Endothelial cell of umbilical vein (primary cell): ENCODE measurements at regions not wholly inside any gene's neighbourhood (a gene's known extent, or its start where the extent isn't known, plus 50 kb on each side); places are given as distances from the start of the nearest gene placed in this dataset.

ENCODE experiments used
- BruUV-seq: library from RNA; stranded (reverse); fragments of 400-500 nt; replicated peaks from 2 replicates; lab custom pipeline; 2021; lab: Mats Ljungman, UMichigan
- CTCF ChIA-PET: fragments of 300-600, 350-600 bp; sonication (Branson Sonifier 250); formaldehyde crosslinking; loops from one replicate; lab custom pipeline; 2021; ENCODE audit warnings: antibody characterized with exemption, inconsistent platforms; lab: Charles Lee
- POLR2A ChIA-PET: fragments of 300-600, 350-600 bp; sonication (Branson Sonifier 250); formaldehyde crosslinking; loops from one replicate; lab custom pipeline; 2021; ENCODE audit warnings: antibody characterized with exemption, inconsistent platforms; lab: Charles Lee
- DNase-seq: peaks from one replicate; pipeline ENCODE4 v3.0.0-alpha.2; 2011; ENCODE audit warnings: low read depth, low spot score
- FAIRE-seq: peaks from 2 replicates; lab custom pipeline; 2011; peaks lifted over from hg19 to GRCh38; lab: Jason Lieb, UNC
- H2AFZ ChIP-seq: 2 replicates; pipeline ENCODE4 v1.6.0; 2012; ENCODE audit warnings: low read depth, low read length, control low read depth, inconsistent platforms
- H3K27ac ChIP-seq: 2 replicates; pipeline ENCODE4 v1.5.1; 2011; ENCODE audit warnings: low read depth, mild to moderate bottlenecking, control low read depth, low read length, moderate library complexity; ENCODE audit not compliant: insufficient read depth
- H3K27me3 ChIP-seq, 2 experiments: 2 replicates each; pipeline versions ENCODE4 v1.6.0 to v1.6.1; 2011; ENCODE audit warnings: low read length in 2 of 2, mixed read lengths in 1 of 2; ENCODE audit not compliant: control insufficient read depth in 2 of 2, insufficient read depth in 2 of 2
- H3K36me3 ChIP-seq, 2 experiments: 2 replicates in 1 of 2; 3 replicates in 1 of 2; pipeline ENCODE4 v1.5.1; 2011; ENCODE audit warnings: low read length in 2 of 2, mild to moderate bottlenecking in 1 of 2, moderate library complexity in 1 of 2; ENCODE audit not compliant: control insufficient read depth in 2 of 2, insufficient read depth in 2 of 2; ENCODE audit errors: extremely low read depth in 1 of 2
- H3K4me1 ChIP-seq: 3 replicates; pipeline ENCODE4 v1.5.1; 2011; ENCODE audit warnings: mild to moderate bottlenecking, low read length; ENCODE audit not compliant: control insufficient read depth, insufficient read depth; ENCODE audit errors: extremely low read depth
- H3K4me2 ChIP-seq: 2 replicates; pipeline ENCODE4 v1.6.1; 2011; ENCODE audit warnings: low read length, control low read depth, mixed read lengths; ENCODE audit not compliant: insufficient read depth
- H3K4me3 ChIP-seq, 3 experiments: fragments of 200-600 bp in 1 of 3; sonication (generic), shearing (Covaris generic) in 1 of 3; replicated peaks in 1 of 3; 2 replicates each; pipeline ENCODE4 v1.5.1; 2011 to 2016; ENCODE audit warnings: control low read depth in 3 of 3, low read length in 3 of 3, mild to moderate bottlenecking in 2 of 3, inconsistent platforms in 1 of 3, low read depth in 1 of 3, moderate library complexity in 1 of 3; ENCODE audit not compliant: insufficient read depth in 1 of 3
- H3K79me2 ChIP-seq: 2 replicates; pipeline ENCODE4 v1.6.0; 2012; ENCODE audit warnings: low read length, inconsistent platforms; ENCODE audit not compliant: control insufficient read depth, insufficient read depth
- H3K9ac ChIP-seq: replicated peaks from 2 replicates; pipeline ENCODE3; 2011; ENCODE audit warnings: low read length, control low read depth; ENCODE audit not compliant: insufficient read depth; ENCODE audit errors: extremely low read depth
- H3K9me1 ChIP-seq: replicated peaks from 3 replicates; pipeline ENCODE4 v1.6.0; 2011; ENCODE audit warnings: mild to moderate bottlenecking, low read length; ENCODE audit not compliant: control insufficient read depth, insufficient read depth; ENCODE audit errors: extremely low read depth
- H3K9me3 ChIP-seq: replicated peaks from 2 replicates; pipeline ENCODE4 v1.5.1; 2012; ENCODE audit warnings: low read length, inconsistent platforms; ENCODE audit not compliant: control insufficient read depth, insufficient read depth
- H4K20me1 ChIP-seq: replicated peaks from 2 replicates; pipeline ENCODE3; 2011; ENCODE audit warnings: mild to moderate bottlenecking, low read length; ENCODE audit not compliant: control insufficient read depth, insufficient read depth; ENCODE audit errors: extremely low read depth
- CTCF ChIP-seq, 2 donors: IDR thresholded peaks; 1 replicate in 1 of 2; 2 replicates in 1 of 2; pipeline ENCODE4 v1.5.1; 2011; ENCODE audit warnings: low read length in 2 of 2, mild to moderate bottlenecking in 2 of 2, moderate library complexity in 2 of 2, control low read depth in 1 of 2, inconsistent platforms in 1 of 2, low read depth in 1 of 2; ENCODE audit not compliant: insufficient read depth in 1 of 2; ENCODE audit errors: extremely low read depth in 1 of 2
- EZH2 ChIP-seq: IDR thresholded peaks from 2 replicates; pipeline ENCODE4 v1.6.1; 2012; ENCODE audit warnings: borderline replicate concordance, low read depth, mild to moderate bottlenecking, moderate library complexity, low read length, inconsistent platforms; ENCODE audit not compliant: severe bottlenecking
- FOS ChIP-seq: IDR thresholded peaks from 2 replicates; pipeline ENCODE4 v1.6.1; 2011; ENCODE audit warnings: mild to moderate bottlenecking, low read length, moderate library complexity, borderline replicate concordance; ENCODE audit not compliant: insufficient read depth
- GATA2 ChIP-seq: IDR thresholded peaks from 2 replicates; pipeline ENCODE4 v1.7.0; 2011; ENCODE audit warnings: low read depth, mild to moderate bottlenecking, moderate library complexity, mixed read lengths, low read length; ENCODE audit not compliant: insufficient read length, insufficient read depth
- JUN ChIP-seq: IDR thresholded peaks from 2 replicates; pipeline ENCODE4 v1.6.1; 2011; ENCODE audit warnings: borderline replicate concordance, low read depth; ENCODE audit not compliant: insufficient read length, insufficient read depth
- MYC ChIP-seq: IDR thresholded peaks from one replicate; pipeline ENCODE4 v1.6.1; 2011; ENCODE audit warnings: mild to moderate bottlenecking, low read depth, low read length
- POLR2A ChIP-seq: IDR thresholded peaks from 2 replicates; pipeline ENCODE4 v1.6.1; 2012; ENCODE audit warnings: low read depth, mild to moderate bottlenecking, control low read depth, low read length
- POLR2AphosphoS5 ChIP-seq: IDR thresholded peaks from 2 replicates; pipeline ENCODE4 v1.6.1; 2012; ENCODE audit warnings: low read depth, mild to moderate bottlenecking, control low read depth, low read length, moderate library complexity; ENCODE audit not compliant: insufficient read depth
- dilution Hi-C: fragments of 300-500 bp; cut with MboI; formaldehyde crosslinking; loops from one replicate; pipeline ENCODE4 v1.15.0; 2019; ENCODE audit warnings: low sequenced_read_pairs; ENCODE audit not compliant: extremely low pct_ligation_motif_present
- intact Hi-C: fragments of 100-400 bp; cut with micrococcal nuclease; formaldehyde crosslinking; loops from one replicate; pipeline ENCODE4 v1.10.0; 2022
- TF ChIP-seq, protein P1 (sequence below): IDR thresholded peaks from 2 replicates; pipeline ENCODE4 v1.6.1; 2011; ENCODE audit not compliant: insufficient read depth, insufficient read length

DNA sequence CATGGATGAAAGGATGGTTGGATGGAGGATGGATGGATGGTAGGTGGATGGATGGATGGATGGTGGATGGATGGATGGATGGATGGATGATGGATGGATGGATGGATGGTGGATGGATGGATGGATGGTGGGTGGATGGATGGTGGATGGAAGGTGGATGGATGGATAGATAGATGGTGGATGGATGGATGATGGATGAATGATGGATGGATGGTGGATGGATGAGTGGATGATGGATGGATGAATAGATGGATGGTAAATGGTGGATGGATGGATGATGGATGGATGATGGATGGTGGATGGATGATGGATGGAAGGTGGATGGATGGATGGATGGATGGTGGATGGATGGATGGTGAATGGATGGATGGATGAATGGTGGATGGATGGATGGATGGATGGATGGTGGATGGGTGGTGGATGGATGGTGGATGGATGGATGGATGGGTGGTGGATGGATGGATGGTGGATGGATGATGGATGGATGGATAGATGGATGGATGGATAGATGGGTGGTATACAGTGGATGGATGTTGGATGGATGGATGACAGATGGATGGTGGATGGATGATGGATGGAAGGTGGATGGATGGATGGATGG lies 350.8 kb downstream of the BRD1 start:
- no peaks in the 10 kb centered on the region for H3K27me3 ChIP-seq

More for the DNA sequence above, 350.8 kb downstream of the BRD1 start:
- no peaks in the 10 kb centered on the region for H3K4me1 ChIP-seq
- dilution Hi-C loops (no loop called here), intact Hi-C loops (no loop called here)
- no peaks in the 10 kb centered on the region for H4K20me1 ChIP-seq
- no peaks in the 10 kb centered on the region for H3K9me1 ChIP-seq
- POLR2A ChIA-PET: no interaction called here
- DNase-seq (no peak), FAIRE-seq (no peak)
- peaks cover 2% of the 10 kb centered on the region for H3K9me3 ChIP-seq
- no peaks in the 10 kb centered on the region for H3K36me3 ChIP-seq
- H3K79me2 ChIP-seq: no peaks in the 10 kb centered on the region
- H3K4me3 ChIP-seq: no peak overlapping the region
- TF ChIP-seq, protein P1, sequence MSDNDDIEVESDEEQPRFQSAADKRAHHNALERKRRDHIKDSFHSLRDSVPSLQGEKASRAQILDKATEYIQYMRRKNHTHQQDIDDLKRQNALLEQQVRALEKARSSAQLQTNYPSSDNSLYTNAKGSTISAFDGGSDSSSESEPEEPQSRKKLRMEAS: no peak
- TF ChIP-seq POLR2A (no peak), CTCF (IDR thresholded peaks at IDR 0.05; ENCODE audit: extremely low read depth in 1 of 2, insufficient read depth in 1 of 2, low read depth in 1 of 2, low read length in 2 of 2) (no peak), JUN (no peak), EZH2 (no peak), POLR2AphosphoS5 (no peak), GATA2 (no peak), MYC (no peak), FOS (no peak)
- H3K27ac ChIP-seq: no peak overlapping the region
- H3K4me2 ChIP-seq: no peak overlapping the region
- no peak overlapping the region for H2AFZ ChIP-seq
- CTCF ChIA-PET: no interaction called here
- BruUV-seq: no TSS peak
- no peak overlapping the region for H3K9ac ChIP-seq
